ENCODE measurements at regions not wholly inside any gene's neighbourhood (a gene's known extent, or its start where the extent isn't known, plus 50 kb on each side); places are given as distances from the start of the nearest gene placed in this dataset.
"Not testable (repeated sequence)": the region's sequence is repeated elsewhere in the genome, so short reads cannot be mapped to it uniquely, and the experiment has no call there.

DNA sequence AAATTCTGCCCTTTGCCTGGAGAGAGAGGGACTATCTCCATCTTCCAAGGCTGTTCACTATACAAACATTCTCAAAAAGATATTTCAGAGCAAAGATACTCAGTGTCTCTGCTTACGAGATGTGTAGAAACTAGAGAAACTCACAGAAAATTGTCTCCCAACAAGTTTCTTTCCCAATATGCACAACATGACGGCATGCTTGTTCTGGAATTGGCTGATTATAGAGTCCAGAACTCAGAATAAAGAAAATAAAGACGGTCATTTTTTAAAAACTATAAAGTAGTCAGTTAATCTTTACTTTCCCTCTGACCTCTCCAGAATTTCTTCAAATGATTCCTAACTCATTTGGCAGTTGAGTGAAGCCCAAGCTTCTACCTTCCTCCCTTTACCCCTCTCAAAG, 285.5 kb upstream of the KLF3 start:
- DNase-seq (ENCODE audit: low read depth, low spot score), result no peak

DNA sequence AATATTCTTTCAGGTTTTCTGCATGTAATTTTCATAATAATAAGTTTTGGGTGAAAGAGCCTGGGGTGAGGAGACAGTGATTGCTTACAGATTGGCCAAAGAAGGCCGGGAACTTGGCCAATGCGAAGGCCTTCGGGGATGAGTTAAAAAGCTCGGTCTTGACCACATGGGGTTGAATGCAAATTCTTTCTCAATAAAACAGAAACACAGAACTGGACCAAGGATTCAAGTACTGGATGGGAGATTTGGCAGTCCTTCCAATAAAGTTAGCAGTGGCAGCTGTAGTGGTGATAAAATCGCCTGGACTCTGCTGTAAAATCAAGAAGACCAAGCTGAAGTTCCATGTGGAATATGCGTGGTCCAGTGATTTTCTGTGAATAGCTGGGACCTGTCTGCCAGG, 282.2 kb upstream of the KLF3 start:
- no peak for DNase-seq (ENCODE audit: low read depth, low spot score)

DNA sequence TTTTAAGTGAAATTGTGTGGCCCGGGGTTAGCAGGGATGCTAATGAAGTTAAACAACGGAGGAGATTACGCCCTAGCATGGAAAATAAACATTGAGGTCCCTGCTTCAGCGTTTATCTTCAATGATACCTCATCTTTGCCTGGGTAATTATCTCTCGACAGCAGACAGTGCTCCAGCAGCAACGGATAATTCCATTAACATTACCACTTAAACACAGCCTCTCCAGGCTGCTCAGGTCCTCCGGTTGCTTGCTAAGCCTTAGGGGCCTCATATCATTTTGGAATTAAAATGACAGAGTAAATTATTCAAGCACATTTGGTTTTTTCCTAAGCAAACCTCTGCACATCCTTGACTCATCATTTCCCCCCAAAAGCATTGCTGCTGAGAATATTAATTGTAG, 281.5 kb upstream of the KLF3 start:
- DNase-seq (ENCODE audit: low read depth, low spot score), result no peak

DNA sequence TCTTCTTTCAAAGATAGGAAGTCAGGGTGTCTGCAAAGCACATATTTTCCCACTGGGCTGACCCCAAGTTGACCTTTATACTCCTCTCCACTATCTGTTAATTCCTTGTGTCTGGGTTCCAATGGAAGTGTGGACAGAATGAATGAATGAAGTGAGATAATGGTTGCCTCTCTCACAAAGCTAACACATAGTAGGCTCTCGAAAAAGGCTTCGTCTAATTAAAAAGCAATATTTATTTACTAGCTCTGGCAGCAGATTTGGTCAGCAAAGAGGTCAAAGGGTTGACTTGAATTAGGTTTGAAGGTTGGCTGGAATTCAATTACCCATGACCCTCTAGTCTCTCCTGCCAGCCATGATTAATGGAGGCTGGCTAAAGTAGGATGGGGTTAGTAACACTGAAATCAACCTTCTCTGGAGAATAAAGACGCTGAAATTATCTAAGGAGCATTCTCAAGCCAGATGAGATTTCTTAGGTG, 280.3 kb upstream of the KLF3 start:
- no peak for DNase-seq (ENCODE audit: low read depth, low spot score)

DNA sequence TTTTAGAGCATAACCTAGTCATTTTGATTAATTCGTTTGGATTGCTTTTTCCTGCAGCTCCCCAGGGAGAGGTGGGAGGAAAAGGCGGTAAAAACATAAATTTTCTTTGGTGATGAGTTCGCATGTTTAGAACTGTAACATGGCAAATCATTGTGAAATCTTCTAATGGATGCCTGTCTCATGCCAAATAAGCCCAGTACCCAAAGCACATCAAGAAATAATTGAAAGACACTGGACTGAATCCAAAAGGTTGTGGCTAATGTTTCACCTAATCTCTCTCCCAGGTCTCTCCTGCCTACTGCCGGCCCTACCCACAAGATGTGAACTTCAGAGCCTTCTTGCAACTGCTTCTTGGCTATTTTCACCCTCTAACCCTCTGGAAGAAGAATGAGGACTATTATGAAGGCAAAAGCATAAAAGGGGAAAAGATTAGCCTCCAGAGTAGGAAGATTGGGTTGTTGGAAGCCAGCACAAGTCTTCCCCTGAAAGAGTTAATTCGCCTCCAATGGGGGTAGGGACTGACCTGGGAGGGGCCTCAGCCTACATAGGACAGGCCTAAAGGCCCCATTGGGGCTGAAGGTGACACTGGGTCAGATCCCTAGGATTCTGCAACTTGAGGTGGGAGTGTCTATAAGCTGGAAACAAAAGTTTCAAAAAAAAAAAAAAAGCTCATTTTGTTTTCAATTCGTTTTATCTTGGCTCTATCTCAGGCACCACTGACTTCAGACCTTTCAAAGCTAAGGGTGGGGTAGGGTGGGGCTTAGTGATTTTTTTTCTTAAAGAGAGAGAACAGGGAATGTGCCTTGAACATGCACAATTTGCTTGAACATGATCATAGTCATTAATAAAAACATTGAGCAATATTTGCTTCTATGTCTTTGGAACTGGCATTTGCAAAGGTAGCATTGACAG, 278.6 kb upstream of the KLF3 start:
- no peak for DNase-seq (ENCODE audit: low read depth, low spot score)

DNA sequence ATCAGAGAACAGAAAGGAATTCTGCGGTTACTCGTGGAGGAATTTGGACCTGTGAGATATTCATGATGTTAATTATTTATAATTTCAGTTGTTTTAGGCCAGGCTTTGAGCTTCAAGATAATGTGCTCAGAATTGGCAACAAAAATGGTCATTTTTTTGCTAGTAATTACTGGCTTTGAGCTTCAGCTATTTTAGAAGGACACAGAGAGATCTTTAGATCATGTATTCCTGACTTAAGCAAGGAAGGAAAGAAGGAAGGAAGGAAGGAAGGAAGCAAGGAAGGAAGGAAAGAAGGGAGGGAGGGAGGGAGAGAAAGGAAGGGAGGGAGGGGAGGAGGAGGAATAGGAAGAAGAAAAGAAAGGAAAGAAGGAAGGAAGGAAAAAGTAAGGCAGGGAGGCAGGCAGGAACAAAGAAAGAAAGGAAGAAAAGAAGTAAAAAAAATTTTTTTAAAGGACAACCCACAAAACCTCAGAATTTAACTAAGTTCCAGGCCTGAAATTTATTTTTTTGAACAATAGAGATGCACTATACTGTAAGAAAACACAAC, 277.9 kb upstream of the KLF3 start:
- DNase-seq (ENCODE audit: low read depth, low spot score), result no peak

DNA sequence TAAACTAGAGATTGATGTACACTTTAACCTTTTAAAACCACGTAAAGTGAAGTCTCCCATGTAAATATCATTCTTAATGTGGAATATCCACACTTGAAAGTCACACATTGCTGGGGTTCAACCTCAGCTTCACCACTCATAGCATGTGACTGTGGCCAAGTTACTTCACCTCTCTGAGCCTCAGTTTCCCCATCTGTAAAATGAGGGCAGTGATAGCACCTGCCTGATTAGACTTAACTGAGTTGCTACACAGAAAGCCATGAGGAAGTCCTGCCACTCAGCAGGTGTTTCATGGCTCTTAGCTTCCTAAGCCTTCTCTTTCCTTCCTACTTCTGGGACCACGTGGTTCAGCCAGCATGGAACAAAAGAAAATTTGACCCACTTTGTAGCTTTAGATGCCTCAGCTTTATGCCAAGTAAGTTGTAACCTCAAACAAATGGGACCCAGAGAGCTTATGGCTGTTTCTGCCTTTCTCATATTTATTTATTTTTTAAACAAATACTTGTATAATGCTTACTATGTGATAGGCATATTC, 277.3 kb upstream of the KLF3 start:
- DNase-seq (ENCODE audit: low read depth, low spot score), result no peak

DNA sequence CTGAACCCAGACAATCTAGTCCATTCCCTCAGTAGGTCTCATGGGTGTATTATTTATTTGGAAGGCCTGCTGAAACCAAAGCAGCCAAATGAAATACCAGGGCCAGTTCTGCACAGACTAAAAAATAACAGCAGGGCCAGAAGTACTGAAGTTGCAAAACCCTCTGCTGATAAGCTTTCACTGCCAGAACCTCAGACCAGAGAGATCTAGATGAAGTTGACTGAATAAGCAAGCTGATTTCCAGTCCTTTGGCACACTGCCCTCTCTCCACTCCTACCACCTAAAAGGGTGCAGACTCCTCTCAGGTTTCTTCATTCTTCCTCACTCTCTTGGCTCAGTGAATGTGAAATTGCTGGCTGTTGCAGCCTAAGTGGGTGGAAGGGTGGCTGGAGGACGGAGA, 276.7 kb upstream of the KLF3 start:
- DNase-seq (ENCODE audit: low read depth, low spot score), result no peak

DNA sequence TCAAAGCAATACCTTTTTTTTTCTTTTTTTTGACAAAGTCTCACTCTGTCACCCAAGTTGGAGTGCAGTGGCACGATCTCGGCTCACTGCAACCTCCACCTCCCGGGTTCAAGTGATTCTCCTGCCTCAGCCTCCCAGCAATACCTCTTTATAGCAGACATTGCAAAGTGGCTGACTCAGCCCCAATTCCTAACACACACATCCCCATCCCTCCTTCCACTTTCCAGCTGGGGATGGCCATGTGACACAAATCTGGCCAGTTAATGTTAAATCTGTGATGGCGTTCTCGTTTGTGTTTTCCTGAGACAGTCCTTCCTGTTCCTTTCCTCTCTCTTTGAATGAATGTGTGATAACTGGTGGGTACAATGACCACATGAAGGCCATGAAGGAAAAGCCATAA, 276.2 kb upstream of the KLF3 start:
- no peak for DNase-seq (ENCODE audit: low read depth, low spot score)

DNA sequence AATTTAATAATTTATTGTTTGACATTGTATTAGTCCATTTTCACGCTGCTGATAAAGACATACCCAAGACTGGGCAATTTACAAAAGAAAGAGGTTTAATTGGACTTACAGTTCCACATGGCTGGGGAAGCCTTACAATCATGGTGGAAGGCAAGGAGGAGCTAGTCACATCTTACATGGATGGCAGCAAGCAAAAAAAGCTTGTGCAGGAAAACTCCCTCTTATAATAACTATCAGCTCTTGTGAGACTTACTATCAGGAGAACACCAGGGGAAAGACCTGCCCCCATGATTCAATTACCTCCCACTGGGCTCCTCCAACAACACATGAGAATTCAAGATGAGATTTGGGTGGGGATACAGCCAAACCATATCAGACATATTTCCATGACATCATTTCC, 275.1 kb upstream of the KLF3 start:
- DNase-seq (ENCODE audit: low read depth, low spot score), result not testable (repeated sequence)

DNA sequence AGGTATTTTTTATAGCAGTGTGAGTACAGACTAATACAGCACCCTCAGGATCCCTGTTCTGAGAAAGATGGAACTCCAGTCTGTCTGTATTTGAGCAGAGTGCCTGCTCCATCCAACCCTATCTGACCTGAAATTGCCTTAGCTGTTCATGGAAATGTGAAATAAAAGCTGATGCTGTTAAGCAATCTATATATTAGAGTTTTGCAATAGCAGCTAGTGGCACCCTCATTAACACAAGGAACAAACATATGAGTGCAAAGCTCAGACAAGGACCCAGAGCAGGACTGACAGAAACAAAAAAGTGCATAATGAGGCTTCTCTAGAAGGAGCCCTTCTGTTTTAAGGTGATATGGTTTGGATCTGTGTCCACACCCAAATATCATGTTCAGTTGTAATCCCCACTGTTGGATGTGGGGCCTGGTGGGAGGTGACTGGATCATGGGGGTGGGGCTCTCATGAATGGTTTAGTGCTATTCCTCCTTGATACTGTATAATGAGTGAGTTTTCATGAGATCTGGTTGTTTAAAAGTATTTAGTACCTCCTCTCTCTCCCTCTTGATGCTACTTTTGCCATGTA, 272.9 kb upstream of the KLF3 start:
- DNase-seq (ENCODE audit: low read depth, low spot score), result no peak

DNA sequence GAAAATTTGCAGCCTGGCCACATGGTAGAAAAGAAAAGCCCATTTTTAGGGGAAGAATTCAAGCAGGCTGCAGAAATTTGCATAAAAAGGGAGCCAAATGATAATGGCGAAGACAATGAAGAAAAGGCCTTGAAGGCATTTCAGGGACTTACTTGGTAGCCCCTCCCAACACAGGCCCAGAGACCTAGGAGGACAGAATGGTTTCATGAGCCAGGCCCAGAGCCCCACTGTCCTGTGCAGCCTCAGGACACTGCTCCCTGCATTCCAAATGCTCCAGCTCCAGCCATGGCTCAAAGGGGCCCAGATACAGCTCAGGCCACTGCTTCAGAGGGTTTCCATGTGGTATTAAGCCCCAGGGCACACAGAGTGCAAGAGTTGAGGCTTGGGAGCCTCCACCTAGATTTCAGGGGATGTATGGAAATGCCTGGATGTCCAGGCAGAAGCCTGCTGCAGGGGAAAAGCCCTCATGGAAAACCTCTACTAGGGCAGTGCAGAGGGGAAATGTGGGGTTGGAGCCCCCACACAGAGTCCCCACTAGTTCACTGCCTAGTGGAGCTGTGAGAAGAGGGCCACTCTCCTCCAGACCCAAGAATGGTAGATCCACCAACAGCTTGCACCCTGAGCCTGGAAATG, 271.7 kb upstream of the KLF3 start:
- DNase-seq (ENCODE audit: low read depth, low spot score), result no peak

DNA sequence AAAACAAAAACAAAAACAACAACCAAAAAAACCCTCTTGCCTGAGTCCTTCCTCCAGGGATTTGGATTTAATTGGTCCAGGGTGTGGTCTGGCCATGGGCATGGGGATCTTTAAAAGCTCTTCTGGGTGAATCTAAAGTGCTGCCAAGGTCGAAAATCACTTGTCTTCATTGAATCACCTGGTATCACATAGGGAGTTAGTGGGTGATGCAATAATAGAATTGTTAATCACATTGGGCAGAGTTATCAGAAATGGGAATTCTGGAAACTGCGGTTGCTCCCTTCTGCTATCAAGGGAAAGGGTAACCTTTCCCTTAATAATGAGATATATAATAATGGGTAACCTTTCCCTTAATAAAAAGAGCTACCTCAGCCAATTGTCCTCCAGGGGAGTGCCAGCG, 267.9 kb upstream of the KLF3 start:
- DNase-seq (ENCODE audit: low read depth, low spot score), result no peak

DNA sequence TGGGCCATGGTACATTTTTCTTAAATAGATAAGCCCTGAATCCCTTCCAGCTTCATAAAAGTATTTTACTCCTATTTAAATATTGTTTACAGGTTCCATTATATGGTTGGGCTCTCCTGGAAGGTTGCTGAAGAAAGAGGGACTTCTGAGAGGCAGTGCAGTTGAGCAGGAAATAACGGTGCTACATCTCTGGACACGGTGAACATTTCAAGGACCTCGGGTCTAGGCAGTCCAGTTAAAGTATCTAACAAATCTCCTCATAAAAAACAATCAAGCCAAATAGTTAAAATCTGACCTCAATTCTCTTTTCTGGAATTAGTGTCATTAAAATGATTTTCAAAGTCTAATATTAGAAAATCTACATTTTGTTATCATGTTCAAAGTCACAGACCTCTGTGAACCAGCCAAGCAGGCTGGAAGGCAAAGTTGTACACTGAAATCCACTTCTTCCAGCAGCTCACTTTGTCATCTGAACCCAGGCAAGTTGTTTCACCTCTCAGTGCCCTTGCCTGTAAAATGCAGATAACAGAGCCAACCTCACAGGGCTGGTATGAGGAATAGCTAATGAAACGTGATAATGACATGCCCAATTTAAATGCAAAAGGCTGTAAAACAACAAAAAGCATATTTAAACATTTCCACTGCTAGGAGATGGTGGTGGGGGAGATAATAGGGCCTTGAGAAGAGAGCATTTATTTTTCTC, 267.0 kb upstream of the KLF3 start:
- no peak for DNase-seq (ENCODE audit: low read depth, low spot score)

DNA sequence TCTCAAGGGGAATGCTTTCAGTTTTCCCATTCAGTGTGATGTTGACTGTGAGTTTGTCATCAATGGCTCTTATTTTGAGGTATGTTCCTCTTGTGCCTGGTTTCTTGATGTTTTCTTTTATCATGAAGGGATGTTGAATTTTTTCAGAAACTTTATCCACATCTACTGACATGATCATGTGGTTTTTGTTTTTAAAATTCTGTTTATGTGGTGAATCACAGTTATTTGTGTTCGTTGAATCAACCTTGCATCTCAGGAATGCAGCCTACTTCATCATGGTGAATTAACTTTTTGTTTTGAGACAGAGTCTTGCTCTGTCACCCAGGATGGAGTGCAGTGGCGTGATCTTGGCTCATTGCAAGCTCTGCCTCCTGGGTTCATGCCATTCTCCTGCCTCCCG, 263.1 kb upstream of the KLF3 start:
- no peak for DNase-seq (ENCODE audit: low read depth, low spot score)

DNA sequence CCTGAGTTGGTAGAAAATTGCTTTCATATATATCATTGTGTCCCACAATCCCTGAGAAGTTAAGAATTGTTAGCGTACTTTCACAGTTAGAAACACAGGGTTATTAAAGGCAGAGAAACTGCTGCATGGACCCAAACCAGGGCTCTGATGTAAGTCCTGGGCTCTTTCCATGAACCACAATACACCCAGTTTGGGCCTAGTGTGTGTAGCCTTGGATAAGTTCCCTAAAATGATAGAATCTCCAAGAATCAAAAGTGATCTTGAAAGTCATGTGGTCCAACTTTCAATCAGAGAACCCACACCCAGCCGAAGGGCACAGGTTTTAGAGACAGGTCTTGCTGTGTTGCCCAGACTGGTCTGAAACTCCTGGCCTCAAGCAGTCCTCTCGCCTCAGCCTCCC, 257.8 kb upstream of the KLF3 start:
- no peak for DNase-seq (ENCODE audit: low read depth, low spot score)

DNA sequence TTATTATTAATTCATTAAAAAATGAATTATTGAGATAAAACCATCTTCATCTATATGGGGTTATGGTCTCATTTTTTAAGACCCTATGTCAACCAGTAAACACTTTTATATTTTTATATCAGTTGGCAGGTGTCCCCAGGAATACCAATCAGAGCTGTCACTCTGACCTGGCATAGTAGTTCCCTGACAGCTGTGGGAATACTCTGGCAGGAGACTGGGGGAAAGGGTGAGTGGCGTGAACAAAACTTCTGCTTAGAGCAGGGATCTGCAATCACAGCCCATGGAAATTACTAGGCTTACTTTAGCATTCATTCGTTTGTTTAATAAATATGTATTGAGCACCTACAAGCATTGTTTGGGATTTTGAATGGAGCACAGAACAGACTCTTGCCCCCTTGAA, 254.1 kb upstream of the KLF3 start:
- DNase-seq (ENCODE audit: low read depth, low spot score), result no peak

DNA sequence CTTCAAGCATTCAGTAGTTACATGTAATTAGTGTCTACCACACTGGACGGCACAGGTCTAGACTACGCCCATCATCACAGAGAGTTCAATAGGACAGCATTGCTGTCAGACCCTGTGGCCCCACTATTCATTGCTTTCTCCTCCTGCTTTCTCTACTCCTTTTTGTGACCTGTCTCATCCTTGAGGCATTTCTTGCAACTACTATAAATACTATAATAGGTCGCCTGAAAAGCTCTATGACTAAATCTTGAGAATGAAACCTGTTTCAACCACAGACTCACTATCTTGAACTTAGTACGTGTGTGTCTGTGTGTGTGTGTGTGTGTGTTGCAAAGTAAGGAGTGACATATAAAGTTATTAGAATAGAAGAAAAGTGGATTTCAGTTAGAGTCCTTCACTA, 252.9 kb upstream of the KLF3 start:
- DNase-seq (ENCODE audit: low read depth, low spot score), result no peak

DNA sequence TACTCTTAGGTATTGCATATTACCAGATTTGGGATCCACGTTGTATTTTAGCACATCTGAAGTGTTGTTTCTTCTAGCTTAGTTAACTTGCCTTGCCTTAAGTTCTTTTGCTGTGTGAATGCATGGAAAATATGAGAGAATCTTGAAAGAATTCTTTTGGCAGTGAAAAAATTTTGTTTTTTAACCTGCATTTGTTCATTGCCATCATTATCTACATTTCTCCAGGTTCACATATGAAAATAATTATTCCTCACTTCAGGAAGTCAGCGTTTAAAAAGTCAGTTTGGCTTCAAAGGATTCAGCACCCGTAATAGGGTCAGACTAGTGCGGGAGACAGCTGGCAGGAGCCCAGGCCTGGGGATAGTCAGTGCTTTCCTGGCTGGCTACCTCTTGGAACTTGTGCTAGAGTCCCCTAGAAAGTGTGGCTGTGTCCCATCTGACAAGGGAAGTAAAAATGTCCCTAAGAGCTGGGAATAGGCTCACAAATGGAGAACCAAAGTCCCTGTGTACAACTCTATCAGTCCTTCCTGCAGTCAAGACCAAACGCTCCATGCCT, 251.9 kb upstream of the KLF3 start:
- DNase-seq (ENCODE audit: low read depth, low spot score), result no peak

DNA sequence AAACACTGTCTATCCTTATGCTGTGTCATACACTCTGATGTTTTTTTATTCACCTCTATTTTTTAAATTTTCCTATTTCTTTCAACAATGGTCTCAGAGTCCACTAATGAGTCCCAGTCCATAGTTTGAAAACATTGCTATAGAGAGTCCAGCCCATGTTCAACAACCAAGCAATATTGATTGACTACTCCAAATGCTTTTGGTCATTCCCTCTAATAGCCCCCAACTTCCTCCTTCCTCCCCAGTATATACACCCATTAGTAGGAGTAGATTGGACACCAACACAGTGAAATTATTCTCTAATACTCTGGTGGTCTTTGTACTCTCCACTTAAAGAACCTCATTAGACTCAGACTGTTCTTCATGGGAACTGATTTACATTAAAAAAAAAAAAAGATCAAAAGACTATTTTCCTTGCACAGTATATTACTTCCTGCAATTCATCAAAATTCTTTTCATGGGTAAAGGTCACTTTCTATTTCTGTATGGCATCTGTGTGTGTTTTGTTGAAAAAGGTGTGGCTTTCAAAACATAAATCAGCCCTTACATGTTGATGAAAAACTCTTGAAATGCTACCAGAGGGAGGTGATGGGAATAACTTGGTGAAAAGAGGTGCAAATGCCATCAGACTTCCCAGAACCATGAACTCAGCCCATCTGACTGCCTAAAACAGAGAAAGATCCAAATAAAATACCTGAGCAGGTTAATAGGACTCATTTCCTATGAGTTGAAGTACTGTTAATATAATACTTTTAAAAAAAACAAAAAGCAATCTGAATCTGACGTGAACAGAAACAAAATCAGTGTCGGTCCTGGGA, 250.3 kb upstream of the KLF3 start:
- DNase-seq (ENCODE audit: low read depth, low spot score), result no peak

DNA sequence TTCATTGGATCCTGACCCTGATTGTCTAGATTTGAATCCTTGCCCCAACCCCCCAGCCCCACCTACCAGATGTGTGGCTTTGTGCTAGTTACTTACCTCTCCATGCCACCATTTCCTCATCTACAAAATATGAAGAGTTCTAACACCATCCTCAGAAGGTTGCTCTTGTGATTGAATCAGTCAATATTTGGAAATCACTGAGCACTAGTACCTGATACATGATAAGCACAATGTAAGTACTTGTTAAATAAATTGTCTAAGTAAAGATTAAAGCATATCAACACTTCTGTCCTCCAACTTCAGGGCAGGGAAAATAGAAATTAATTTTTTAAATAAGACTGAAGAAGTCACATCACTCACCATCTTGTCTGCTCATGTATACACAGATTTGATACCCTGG, 249.6 kb upstream of the KLF3 start:
- no peak for DNase-seq (ENCODE audit: low read depth, low spot score)
